NCI-H748 treated with DMSO at 0.1 percent for 48 hours (cell line): ENCODE measurements at regions not wholly inside any gene's neighbourhood (a gene's known extent, or its start where the extent isn't known, plus 50 kb on each side); places are given as distances from the start of the nearest gene placed in this dataset.
"Not testable (repeated sequence)": the region's sequence is repeated elsewhere in the genome, so short reads cannot be mapped to it uniquely, and the experiment has no call there.

Source experiments
- DNase-seq: peaks from one replicate; lab custom pipeline; 2025; lab: John Stamatoyannopoulos, UW

DNA sequence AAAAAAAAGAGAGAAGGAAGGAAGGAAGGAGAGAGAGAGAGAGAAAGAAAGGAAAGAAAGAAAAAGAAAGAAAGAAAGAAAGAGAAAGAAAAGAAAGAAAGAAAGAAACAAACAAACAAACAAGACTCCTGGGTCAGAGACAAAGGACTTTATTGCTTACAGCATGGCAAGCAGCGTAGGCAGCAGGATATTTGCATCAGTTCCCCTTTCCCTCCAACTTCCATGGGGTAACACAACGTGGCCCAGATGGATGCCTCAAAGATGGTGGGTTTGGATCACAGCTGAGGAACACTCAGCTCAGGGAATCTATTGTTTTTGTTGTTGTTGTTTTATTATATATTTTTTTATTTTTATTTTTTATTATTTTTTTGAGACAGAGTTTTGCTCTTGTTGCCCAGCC lies 128.5 kb upstream of the VKORC1L1 start:
- no peak for DNase-seq

DNA sequence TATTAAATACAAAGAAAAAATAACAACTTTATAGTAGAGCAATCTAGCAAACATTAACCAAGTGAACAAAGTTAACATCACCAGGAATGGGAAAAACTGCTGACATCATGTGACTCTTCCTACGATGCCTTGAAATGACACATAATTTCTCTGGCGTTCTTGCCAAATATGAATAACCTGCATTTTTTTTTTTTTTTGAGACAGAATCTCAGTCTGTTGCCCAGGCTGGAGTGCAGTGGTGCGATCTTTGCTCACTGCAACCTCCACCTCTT lies 126.5 kb upstream of the VKORC1L1 start:
- no peak for DNase-seq

DNA sequence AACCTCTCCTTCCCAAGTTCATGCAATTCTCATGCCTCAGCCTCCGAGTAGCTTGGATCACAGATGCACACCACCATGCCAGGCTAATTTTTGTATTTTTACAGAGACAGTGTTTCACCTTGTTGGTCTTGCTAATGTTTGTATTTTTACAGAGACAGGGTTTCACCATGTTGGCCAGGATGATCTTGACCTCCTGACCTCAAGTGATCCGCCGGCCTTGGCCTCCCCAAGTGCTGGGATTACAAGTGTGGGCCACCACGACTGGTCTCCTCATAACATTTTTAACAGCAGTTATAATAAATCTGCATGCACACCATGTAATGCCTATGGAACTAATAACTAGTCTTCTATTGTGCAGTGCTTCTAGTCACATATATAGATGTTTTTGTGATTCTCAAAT lies 123.8 kb upstream of the VKORC1L1 start:
- DNase-seq: no peak

DNA sequence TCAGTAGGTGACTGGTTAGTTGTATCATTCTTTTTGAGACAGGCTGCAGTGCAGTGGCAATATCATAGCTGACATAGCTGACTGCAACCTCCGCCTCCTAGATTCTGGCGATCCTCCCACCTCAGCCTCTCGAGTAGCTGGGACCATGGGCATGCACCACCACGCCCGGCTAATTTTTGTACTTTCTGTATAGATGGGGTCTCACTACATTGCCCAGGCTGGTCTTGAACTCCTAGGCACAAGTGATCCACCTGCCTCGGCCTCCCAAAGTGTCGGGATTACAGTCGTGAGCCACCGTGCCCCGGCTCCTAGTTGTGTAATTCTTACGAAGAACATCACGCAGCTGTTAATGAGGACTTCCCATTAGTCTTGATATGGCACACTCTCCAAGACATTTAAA lies 123.4 kb upstream of the VKORC1L1 start:
- no peak for DNase-seq

DNA sequence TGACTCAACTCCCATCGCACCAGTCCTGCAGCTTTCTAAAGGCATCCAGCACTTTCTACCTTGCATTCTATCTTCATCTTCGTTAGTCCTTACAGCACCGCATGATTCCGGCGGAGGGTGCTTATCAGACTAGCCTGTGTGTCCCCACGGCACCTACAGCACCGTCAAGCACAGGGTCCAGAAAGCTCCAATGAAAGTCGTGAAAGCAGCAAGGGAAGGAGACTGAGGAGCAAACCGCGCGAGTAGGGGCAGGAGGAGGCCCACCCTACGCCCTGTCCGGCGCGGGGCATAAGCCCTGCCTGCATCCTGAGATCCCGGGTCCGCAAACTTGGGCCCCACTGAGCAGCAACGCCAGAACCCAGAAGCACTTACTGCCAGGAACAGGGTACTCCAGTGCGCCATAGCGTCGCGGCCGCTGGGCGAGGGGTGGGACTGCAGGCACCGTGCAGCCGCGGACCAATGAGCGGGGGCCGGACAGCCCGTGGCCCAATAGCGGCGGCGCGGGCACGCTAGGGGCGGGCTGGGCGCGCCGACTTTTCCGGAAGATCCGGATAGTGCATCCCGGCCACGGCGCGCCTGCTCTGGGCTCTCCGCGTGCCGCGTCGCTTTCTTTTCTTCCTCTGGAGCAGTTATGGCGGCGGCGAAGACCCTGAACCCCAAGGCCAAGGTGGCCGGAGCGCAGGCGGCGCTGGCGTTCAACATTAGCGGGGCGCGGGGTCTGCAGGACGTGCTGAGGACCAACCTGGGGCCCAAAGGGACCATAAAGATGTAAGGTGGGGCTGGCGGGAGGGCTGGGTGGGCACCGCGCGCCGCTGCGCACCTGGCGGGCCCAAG lies 122.1 kb upstream of the VKORC1L1 start:
- peak; percentile 86 for DNase-seq

DNA sequence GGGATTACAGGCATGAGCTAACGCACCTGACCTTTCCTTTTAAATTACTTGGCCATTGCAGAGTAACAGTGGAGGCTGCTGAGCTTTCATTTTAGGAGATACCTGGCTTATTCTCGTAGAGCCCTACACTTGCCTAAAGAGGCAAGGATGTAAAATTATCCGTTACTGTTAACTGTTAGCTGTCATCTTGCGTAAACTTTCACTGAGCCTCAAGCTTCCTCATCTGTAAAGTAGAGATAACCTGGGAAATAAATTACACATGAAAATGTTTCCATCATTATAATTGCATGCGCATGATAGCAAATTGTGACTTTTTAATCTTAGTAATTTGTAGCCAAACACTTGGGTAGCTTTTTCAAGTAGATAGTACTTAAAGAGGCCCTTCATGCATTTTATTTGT lies 118.8 kb upstream of the VKORC1L1 start:
- DNase-seq: not testable (repeated sequence)

DNA sequence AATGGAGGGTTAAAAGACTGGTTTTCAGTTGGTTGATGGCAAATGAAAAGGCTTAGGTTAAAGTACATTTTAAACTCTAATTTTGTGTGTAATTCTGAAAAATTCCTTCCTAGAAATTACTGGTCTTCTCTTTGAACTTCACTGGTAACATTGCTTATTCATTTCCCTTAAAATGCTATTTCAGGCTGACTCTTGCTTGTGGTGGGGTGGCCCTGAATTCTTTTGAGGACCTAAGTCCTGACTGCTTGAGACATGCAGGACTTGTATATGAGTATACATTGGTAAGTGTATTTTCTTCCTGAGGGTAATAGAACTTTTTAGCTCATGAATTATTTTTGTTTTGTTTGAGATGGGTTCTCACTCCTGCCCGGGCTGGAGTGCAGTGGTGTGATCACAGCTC lies 113.9 kb upstream of the VKORC1L1 start:
- not testable (repeated sequence) for DNase-seq

DNA sequence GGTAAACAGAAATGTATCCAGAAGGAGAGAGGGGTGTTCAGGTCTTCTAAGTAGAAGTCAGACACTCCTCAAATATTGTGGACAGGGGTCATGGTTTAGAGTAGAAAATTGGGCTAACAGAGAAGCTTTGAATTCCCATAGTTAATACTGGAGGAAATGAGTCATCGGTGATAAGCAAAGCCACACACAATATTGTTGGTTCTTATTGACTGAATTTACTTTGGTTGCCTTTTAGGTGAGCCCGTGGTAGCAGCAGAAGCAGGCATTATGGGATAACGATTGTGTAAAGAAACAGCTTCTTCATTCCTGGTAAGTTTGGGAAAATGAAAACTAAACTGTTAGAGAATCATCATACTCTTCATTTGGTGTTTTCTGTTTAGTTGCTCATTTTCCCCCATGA lies 110.2 kb upstream of the VKORC1L1 start:
- not testable (repeated sequence) for DNase-seq

DNA sequence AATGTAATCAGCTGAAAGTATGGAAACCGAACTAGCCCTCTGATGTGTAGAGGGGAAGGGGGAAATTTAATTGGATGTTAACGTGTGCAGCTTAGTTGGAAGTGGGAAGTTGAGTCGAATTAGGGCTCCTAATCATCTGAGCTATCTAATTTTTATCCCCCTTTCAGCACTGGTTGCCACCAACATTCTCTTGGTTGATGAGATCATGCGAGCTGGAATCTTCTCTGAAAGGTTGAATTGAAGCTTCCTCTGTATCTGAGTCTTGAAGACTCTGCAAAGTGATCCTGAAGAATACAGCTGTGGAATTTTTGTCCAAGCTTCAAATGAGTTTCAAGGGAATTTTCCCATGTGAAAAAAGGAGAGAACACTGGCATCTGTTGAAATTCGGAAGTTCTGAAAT lies 109.8 kb upstream of the VKORC1L1 start:
- DNase-seq: not testable (repeated sequence)

DNA sequence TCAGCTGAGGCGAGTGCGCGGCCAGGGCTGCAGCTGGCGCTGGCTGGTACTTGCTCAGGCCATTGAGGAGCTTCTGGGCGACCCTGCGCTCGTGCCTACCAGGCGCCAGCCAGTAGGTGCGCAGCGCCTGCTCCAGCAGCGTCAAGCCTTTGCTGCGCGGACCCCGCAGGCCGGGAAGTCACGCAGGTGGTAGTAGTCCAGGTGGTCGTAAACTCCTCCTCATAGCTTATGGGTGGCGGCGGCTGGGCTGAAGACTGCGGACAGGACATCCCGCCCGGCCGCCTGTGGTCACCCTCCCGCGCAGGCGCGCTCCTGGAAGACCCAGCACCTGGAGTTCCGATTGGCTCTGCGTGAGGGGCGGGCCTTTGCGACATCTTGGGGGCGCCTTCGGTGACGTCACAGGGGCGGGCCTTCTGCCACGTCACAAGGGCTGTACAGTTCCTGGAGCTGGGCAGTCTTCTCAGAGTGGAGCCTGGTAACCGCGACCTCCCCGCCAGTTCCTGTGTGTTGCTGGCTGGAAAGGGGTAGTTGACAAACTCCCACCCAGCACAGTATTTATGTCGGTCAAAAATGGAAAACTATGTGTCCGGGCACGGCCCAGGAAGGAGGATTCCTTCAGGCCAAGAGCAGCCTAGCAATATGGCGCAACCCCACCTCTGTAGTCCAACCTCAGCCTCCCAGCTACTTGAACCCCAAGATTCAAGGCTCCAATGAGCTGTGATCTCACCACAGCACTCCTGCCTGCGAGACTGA lies 102.2 kb upstream of the VKORC1L1 start:
- peak; percentile 62 for DNase-seq

DNA sequence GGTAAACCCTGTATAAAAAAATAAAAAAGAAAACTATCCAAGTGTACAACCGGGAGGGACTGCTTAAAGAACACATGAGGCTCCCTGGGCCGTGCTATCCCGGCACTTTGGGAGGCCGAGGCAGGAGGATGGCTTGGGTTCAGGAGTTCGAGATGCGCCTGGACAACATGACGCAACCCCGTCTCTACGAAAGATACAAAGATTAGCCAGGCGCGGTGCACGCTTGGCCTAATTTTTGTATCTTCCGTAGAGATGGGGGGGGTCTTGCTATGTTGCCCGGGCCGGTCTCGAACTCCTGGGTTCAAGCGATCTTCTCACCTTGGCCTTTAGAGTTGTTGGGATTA lies 101.7 kb upstream of the VKORC1L1 start:
- DNase-seq: not testable (repeated sequence)

DNA sequence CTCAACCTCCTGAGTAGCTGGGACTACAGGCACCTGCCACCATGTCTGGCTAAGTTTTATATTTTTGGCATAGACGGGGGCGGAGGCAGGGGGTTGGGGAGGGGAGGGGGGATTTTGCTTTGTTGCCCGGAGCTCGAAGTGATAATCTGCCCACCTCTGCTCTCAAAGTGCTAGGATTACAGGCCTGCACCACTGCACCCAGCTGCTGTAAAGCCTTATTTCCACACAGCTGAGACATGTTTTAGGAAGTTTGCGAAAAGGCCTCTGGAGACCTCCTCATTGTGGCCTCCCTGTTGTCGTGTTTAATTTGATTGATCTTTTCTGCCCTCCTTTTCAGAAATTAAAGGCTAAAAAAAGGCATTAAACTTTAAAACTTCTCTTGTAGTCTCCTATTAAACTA lies 96.2 kb upstream of the VKORC1L1 start:
- not testable (repeated sequence) for DNase-seq

DNA sequence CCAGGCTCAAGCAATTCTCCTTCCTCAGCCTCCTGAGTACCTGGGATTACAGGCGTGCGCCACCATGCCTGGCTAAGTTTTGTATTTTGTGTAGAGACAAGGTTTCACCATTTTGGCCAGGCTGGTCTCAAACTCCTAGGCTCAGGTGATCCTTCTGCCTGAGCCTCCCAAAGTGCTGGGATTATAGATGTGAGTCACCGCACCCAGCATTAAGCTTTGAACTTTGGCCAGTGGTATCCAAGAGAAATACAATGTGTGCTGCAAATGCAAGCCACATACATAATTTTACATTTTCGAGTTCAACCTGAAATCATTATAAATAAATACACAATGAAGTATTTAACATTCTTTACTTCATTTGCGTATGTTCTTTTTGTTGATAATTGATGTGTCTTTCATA lies 82.9 kb upstream of the VKORC1L1 start:
- not testable (repeated sequence) for DNase-seq

DNA sequence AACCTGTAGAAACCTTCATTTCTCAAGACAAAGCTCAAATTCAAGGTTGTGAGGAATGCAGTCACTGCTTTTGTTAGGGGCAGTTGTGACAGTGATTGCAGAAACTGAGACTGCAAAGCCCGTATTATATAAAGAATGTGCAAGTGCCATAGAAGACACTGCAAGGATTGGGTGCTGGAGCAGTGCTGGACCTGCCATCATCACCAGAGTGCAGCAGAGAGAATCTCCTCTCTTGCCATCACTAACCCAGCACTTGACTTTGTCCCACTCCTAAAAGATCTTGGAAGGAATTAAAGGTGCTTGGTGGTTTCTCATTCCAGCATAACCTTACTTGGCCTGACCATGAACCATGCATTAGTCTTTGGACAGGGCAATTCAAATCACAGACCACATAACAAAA lies 81.1 kb upstream of the VKORC1L1 start:
- DNase-seq: not testable (repeated sequence)

DNA sequence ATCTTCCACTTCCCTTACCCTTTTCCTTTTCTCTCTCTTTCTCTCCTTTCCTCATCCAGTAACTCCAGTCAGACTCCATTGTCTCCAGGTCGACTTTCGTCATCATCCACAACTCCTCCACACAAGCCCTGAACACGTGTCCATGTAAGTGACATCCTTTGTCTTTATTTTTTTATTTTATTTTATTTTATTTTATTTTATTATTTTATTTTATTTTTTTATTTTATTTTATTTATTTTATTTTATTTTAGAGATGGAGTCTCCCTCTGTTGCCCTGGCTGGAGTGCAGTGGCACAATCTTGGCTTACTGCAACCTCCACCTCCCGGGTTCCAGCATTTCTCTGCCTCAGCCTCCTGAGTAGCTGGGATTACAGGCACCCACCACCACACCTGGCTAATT lies 80.1 kb upstream of the VKORC1L1 start:
- not testable (repeated sequence) for DNase-seq

DNA sequence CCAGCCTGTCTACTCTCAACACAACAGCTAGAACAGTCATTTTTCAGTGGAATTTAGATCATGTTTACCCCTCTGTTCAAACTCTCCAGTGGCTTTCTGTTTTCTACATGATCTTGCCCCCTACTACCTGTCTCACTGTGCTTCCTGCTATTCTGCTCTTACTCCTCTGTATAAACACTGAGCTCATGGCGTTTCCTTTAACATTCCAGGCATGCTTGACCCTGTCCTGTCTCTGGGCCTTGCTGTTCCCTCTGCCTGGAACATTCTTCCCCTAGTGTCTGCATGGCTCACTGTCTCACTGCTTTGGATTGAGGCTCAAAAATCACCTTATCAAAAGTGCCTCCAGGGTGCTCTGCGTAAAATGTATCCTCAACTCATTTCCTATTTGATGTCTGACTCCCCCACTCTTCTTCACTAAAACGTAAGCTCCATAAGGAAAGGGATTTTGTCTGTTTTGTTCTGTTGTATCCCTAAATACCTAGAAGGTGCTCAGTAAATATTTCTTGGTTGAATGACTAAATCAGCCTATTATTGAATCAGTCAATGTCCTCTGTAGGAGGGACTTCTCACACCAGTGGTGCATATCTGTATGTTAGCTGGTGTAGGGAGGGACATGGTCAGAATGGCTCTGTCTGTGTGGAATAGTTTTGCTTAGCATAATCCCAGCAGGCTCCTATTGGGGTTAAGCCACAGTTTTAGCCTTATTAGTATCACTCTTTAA lies 78.0 kb upstream of the VKORC1L1 start:
- not testable (repeated sequence) for DNase-seq

DNA sequence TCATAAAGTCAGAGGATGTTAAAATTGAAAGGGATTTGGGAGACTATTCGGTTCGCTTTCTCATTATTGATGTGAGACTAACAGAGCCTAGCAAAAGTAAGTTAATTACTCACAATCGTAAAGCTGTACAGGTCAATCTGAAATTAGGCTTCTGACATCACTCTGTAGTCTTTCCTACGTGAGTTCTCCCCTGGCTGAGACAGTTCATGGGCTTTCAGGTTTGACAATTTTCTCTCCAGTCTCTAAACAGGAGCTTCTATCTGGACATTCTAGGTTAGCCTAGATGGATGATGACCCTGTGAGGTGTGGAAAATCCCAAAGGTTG lies 77.5 kb upstream of the VKORC1L1 start:
- DNase-seq: not testable (repeated sequence)

DNA sequence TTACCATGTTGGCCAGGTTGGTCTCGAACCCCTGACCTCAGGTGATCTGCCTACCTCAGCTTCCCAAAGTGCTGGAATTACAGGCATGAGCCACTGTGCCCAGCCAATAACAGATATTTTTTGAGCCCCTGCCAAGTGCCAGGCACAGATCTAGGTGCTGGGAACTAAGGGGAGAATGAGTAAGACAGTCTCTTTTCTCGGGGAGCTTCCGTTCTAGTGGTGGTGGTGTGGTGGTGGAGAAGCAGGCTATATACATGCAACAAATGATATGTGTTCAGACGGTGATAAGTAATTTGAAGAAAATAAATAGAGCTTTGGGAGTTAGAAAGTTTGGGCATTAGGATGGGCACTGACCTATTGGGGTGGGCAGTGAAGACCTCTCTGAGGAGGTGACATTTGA lies 76.7 kb upstream of the VKORC1L1 start:
- no peak for DNase-seq

DNA sequence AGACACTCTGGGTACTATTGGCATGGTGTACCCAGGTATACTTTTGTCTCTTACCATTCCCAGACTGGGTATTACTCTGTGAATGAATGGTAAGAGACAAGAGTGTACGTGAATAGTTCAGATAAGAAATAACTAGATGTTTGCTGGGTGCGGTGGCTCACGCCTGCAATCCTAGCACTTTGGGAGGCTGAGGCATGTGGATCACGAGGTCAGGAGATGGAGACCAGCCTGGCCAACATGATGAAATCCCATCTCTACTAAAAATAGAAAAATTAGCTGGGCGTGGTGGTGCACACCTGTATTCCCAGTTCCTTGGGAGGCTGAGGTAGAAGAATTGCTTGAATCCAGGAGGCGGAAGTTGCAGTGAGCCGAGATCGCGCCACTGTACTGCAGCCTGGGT lies 75.8 kb upstream of the VKORC1L1 start:
- DNase-seq: not testable (repeated sequence)

DNA sequence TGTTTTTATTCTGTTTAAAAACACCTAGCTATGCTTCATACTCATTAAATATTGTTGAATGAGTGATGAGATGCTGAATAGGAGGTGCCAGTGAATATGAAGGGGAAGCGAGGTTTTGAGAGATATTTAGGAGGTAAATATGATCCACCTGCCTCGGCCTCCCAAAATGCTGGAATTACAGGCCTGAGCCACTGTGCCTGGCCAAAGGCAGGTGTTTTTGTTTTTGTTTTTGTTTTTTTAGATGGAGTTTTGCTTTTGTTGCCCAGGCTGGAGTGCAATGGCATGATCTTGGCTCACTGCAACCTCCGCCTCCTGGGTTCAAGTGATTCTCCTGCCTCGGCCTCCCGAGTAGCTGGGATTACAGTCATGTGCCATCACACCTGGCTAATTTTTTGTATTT lies 75.3 kb upstream of the VKORC1L1 start:
- not testable (repeated sequence) for DNase-seq

DNA sequence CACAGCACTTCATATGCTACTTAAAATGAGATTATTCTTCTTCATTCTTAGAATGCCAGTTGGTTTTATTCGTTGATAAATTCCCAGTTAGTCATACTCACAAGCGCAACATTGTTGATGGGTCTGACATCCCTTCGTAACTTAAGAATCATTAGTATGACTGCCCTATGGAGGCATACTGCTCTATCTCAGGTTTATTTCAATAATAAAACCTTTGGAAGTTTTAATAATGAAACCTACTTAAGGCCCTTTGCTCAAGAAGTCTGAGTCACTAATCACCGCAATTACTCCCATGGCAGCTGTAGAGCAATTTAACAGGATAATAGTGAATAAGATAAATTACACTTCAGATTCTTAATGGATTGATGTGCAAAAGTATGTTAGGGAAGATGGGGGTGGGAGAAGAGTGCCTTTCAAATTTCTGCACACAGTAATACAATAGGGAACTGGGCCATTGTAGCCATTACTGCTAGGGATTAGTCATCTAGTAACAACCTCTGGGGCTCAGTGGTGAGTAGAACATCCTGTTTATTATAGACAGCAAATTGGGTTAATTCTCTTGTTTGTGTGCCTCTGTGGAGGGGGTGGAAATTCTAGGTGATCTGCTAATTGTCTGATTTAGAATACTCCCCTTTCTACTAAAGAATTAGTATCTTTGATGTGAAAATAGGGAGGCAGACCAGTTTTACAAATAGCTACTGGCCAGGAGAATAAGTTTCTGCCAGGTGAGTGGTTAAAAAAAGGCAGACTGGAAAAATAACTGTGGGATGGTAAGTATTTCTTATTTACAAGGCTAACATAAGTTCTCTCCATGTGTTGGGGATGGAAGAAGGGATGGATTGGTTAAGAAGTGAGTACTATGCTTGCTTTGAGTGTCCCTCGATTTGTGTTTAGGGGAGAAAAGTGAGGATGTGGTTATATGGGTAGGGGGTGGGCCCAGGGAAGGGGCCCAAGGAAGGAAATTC lies 74.5 kb upstream of the VKORC1L1 start:
- DNase-seq: no peak

DNA sequence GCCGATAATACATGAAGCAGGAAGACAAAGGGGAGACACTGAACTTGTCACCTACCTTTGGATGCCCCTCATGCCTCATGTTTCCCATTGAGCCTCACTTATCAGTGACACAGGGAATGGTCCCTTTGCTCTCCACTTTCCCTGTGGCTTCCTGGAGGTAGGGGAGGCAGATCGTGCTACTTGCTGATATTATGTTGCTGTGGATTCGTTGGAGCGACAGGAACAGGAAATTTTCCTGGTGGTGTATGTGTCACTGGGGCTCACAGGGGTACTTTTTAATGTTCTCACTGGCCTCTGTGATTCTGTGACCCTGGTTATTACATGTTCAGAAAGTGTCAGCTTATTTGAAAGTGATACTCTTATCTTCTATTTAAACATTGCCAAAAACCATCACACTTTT lies 72.7 kb upstream of the VKORC1L1 start:
- DNase-seq: not testable (repeated sequence)
